ENCODE measurements at regions not wholly inside any gene's neighbourhood (a gene's known extent, or its start where the extent isn't known, plus 50 kb on each side); places are given as distances from the start of the nearest gene placed in this dataset.
"Not testable (repeated sequence)": the region's sequence is repeated elsewhere in the genome, so short reads cannot be mapped to it uniquely, and the experiment has no call there.

GRCh38 chr16:29148867-29149272 lies 164.0 kb downstream of the LAT start:
- DNase-seq (ENCODE audit: low read depth in 1 of 2, low spot score in 1 of 2): peak; percentile 17 to 39

- DNase-seq (ENCODE audit: low read depth in 1 of 2, low spot score in 1 of 2): peak in 1 of 2 donors; percentile 19
Measured at GRCh38 chr16:29148131-29148691, 163.4 kb downstream of the LAT start.

- DNase-seq (ENCODE audit: low read depth in 1 of 2, low spot score in 1 of 2): not testable (repeated sequence)
Measured at GRCh38 chr16:29147710-29148109, 162.9 kb downstream of the LAT start.

GRCh38 chr16:29146808-29147643 lies 162.2 kb downstream of the LAT start:
- DNase-seq (ENCODE audit: low read depth in 1 of 2, low spot score in 1 of 2): not testable (repeated sequence)

- DNase-seq (ENCODE audit: low read depth in 1 of 2, low spot score in 1 of 2): no peak
Measured at GRCh38 chr16:29146266-29146665, 161.4 kb downstream of the LAT start.

GRCh38 chr16:29145486-29146225 lies 160.8 kb downstream of the LAT start:
- not testable (repeated sequence) for DNase-seq (ENCODE audit: low read depth in 1 of 2, low spot score in 1 of 2)

- DNase-seq (ENCODE audit: low read depth in 1 of 2, low spot score in 1 of 2): not testable (repeated sequence)
Measured at GRCh38 chr16:29145086-29145485, 160.2 kb downstream of the LAT start.

- not testable (repeated sequence) for DNase-seq (ENCODE audit: low read depth in 1 of 2, low spot score in 1 of 2)
Measured at GRCh38 chr16:29144669-29145062, 159.8 kb downstream of the LAT start.

- not testable (repeated sequence) for DNase-seq (ENCODE audit: low read depth in 1 of 2, low spot score in 1 of 2)
Measured at GRCh38 chr16:29143739-29144668, 159.2 kb downstream of the LAT start.

- DNase-seq (ENCODE audit: low read depth in 1 of 2, low spot score in 1 of 2): not testable (repeated sequence)
Measured at GRCh38 chr16:29142506-29142905, 157.7 kb downstream of the LAT start.

- DNase-seq (ENCODE audit: low read depth in 1 of 2, low spot score in 1 of 2): no peak
Measured at GRCh38 chr16:29141586-29142324, 156.9 kb downstream of the LAT start.

GRCh38 chr16:29141121-29141520 lies 156.3 kb downstream of the LAT start:
- DNase-seq (ENCODE audit: low read depth in 1 of 2, low spot score in 1 of 2): not testable (repeated sequence)

- DNase-seq (ENCODE audit: low read depth in 1 of 2, low spot score in 1 of 2): not testable (repeated sequence)
Measured at GRCh38 chr16:29139901-29140855, 155.3 kb downstream of the LAT start.

GRCh38 chr16:29139261-29139802 lies 154.5 kb downstream of the LAT start:
- no peak for DNase-seq (ENCODE audit: low read depth in 1 of 2, low spot score in 1 of 2)

- not testable (repeated sequence) for DNase-seq (ENCODE audit: low read depth in 1 of 2, low spot score in 1 of 2)
Measured at GRCh38 chr16:29138698-29139097, 153.8 kb downstream of the LAT start.

- DNase-seq (ENCODE audit: low read depth in 1 of 2, low spot score in 1 of 2): not testable (repeated sequence)
Measured at GRCh38 chr16:29137894-29138662, 153.2 kb downstream of the LAT start.

GRCh38 chr16:29137461-29137860 lies 152.6 kb downstream of the LAT start:
- not testable (repeated sequence) for DNase-seq (ENCODE audit: low read depth in 1 of 2, low spot score in 1 of 2)

- not testable (repeated sequence) for DNase-seq (ENCODE audit: low read depth in 1 of 2, low spot score in 1 of 2)
Measured at GRCh38 chr16:29136916-29137315, 152.1 kb downstream of the LAT start.

All from activated CD4-positive, alpha-beta T cell treated with anti-CD3 and anti-CD28 coated beads, Interleukin-2, amount 50 U/mL, for 24 hours (primary cell).